IPS-15b (cell line): ENCODE measurements at regions not wholly inside any gene's neighbourhood (a gene's known extent, or its start where the extent isn't known, plus 50 kb on each side); places are given as distances from the start of the nearest gene placed in this dataset.

ENCODE experiments used
- H3K27me3 ChIP-seq: one replicate; pipeline ENCODE4 v1.6.1; 2013; ENCODE audit warnings: low read length; ENCODE audit not compliant: control insufficient read depth, insufficient read depth
- H3K36me3 ChIP-seq: one replicate; pipeline ENCODE4 v1.6.1; 2013; ENCODE audit warnings: low read length; ENCODE audit not compliant: control insufficient read depth, insufficient read depth
- H3K4me1 ChIP-seq: one replicate; pipeline ENCODE4 v1.6.1; 2013; ENCODE audit warnings: mild to moderate bottlenecking, low read length; ENCODE audit not compliant: control insufficient read depth, insufficient read depth
- H3K4me3 ChIP-seq: one replicate; pipeline ENCODE4 v1.5.1; 2013; ENCODE audit warnings: low read depth, low read length
- H3K9ac ChIP-seq: one replicate; pipeline ENCODE4 v1.6.1; 2013; ENCODE audit warnings: low read depth, mild to moderate bottlenecking, low read length
- H3K9me3 ChIP-seq: one replicate; pipeline ENCODE4 v1.6.1; 2013; ENCODE audit warnings: mild to moderate bottlenecking, low read length; ENCODE audit not compliant: control insufficient read depth, insufficient read depth

DNA sequence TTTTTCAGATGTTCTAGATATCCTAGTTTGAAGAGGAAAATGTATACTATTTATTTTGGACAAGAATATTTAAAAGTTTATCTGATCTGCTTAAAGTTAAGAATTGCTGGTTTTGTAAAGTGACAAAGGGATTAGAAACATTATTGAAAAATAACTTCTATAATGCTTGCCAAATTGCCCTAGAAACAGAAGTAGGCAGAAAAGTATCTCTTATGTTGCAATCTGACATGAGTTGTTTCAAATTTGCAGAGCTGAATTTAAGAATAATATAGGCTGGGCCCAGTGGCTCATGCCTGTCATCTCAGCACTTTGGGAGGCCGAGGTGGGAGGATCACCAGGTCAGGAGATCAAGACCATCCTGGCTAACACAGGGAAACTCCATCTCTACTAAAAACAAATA is 777.1 kb downstream of the LIG4 start:
- peaks cover 8% of the 10 kb centered on the region for H3K4me1 ChIP-seq
- no peaks in the 10 kb centered on the region for H3K9me3 ChIP-seq
- no peak overlapping the region for H3K9ac ChIP-seq
- H3K4me3 ChIP-seq = no peak overlapping the region
- no peaks in the 10 kb centered on the region for H3K27me3 ChIP-seq
- no peaks in the 10 kb centered on the region for H3K36me3 ChIP-seq

DNA sequence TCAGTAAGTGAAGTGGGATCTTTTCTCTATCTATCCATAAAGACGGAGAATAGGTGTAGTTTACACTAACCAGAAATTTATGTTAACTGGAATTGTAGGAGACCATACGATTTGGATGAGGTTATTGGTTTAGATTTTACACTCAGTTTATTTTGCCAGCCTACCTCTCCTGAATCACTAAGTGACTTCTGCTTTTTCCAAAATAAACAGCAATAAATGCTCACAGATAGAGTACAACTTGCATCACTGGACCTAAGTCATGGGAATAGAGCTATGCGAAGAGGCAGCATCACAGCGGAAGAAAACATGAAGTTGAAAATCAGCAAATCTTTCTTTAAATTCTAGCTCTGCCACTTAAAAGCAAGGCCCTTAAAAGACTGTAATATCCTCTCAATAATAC is 781.0 kb downstream of the LIG4 start:
- no peak overlapping the region for H3K9ac ChIP-seq
- H3K27me3 ChIP-seq = no peaks in the 10 kb centered on the region
- H3K4me3 ChIP-seq = no peak overlapping the region
- peaks cover 8% of the 10 kb centered on the region for H3K4me1 ChIP-seq
- H3K9me3 ChIP-seq = no peaks in the 10 kb centered on the region
- H3K36me3 ChIP-seq = no peaks in the 10 kb centered on the region

DNA sequence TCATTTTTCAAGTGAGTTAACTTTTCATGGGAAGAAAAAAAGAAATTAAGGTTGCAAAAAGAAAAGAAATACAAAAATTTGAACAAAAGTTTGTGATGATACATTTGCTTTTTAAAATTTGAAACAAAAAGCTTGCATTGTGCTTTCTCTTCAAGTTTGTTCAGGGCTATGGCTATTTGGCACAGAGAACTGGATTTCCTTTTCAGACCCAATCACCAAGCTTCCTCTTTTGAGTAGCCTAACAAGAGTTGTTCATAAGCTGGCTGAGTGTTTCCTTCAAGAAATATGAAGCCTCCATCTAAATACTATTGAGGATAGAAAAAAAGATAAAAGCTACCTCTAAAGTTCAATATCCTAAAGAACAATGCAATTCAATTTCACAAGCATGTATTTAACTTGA is 787.8 kb downstream of the LIG4 start:
- Histone ChIP-seq H3K36me3 (no peaks in the 10 kb centered on the region), H3K9ac (no peak overlapping the region), H3K4me1 (no peaks in the 10 kb centered on the region), H3K9me3 (no peaks in the 10 kb centered on the region), H3K4me3 (no peak overlapping the region), H3K27me3 (no peaks in the 10 kb centered on the region)

DNA sequence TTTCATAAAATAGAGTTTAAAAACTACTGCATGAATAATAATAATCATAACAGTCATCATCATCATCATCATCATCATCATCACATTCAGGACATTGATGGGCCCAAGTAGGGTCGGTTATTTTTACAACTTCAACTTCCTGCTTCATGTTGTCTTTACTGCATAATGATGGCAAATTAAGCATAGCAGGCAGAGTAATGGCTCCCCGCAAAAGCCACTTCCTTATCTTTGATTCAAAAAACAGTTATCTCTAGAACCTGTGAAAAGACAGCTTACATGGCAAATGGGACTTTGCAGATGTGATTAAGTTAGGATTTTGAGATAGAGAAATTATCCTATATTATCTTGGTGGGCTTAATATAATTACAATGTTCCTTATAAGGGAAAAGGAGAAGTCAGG is 792.9 kb downstream of the LIG4 start:
- Histone ChIP-seq H3K9ac (no peak overlapping the region), H3K4me1 (no peaks in the 10 kb centered on the region), H3K27me3 (no peaks in the 10 kb centered on the region), H3K36me3 (no peaks in the 10 kb centered on the region), H3K4me3 (no peak overlapping the region), H3K9me3 (no peaks in the 10 kb centered on the region)

DNA sequence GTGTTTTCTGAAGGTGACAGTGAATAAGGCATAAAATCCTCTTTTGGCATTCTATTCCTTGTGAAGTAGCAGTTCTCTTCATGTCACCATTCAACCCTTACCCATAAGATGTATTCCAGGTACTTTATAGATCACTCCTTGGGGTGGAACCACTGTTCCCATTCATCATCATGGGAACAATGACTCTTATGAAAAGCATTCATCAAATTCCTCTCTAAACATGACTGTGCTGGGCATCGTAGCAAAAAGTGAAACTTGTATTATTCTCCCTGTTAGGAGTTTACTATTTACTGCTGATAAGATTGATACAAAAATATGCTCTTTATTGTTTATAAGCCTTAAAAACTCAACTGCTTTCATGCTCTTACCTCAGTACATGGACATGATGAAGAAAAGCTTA is 793.4 kb downstream of the LIG4 start:
- Histone ChIP-seq H3K9me3 (no peaks in the 10 kb centered on the region), H3K4me3 (no peak overlapping the region), H3K36me3 (no peaks in the 10 kb centered on the region), H3K27me3 (no peaks in the 10 kb centered on the region), H3K9ac (no peak overlapping the region), H3K4me1 (no peaks in the 10 kb centered on the region)

DNA sequence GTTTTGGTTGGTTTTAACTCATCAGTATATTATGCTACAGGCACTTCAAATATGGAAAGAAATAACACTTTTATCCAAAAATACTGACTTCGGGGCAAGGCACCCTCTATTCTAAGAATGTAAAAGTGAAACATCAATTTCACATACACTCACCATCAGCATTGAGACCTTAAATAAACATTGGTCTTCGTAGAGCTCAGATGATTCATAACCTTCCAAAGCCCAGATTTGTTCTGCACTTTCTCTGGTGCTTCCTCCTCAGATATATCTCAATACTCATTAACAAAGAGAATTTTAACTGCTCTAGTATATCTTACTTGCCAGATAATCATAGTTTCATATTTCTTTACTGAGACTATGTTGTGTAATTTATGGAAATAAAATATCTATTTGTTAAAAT is 794.3 kb downstream of the LIG4 start:
- Histone ChIP-seq H3K4me3 (no peak overlapping the region), H3K9me3 (no peaks in the 10 kb centered on the region), H3K4me1 (no peaks in the 10 kb centered on the region), H3K36me3 (no peaks in the 10 kb centered on the region), H3K27me3 (no peaks in the 10 kb centered on the region), H3K9ac (no peak overlapping the region)

DNA sequence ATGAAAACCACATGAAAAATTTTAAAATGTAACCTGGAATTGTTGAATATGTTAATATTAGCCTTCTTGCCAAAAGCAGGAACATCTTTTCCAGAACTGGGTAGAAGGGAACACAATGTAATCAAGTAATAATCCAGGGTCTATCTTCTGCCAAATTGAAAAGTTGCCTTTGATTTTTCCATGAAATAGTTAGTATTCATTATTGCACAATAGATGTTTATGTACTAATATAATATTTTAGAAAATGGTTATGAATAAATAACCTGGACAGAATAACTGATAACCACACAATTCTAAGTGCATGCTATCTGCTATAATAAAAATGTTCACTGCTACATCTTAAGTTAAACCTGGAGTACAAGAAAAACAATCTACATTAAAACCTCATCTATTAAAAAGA is 802.3 kb downstream of the LIG4 start:
- no peaks in the 10 kb centered on the region for H3K27me3 ChIP-seq
- no peaks in the 10 kb centered on the region for H3K36me3 ChIP-seq
- H3K4me1 ChIP-seq = no peaks in the 10 kb centered on the region
- H3K9me3 ChIP-seq = no peaks in the 10 kb centered on the region
- no peak overlapping the region for H3K4me3 ChIP-seq
- H3K9ac ChIP-seq = no peak overlapping the region

DNA sequence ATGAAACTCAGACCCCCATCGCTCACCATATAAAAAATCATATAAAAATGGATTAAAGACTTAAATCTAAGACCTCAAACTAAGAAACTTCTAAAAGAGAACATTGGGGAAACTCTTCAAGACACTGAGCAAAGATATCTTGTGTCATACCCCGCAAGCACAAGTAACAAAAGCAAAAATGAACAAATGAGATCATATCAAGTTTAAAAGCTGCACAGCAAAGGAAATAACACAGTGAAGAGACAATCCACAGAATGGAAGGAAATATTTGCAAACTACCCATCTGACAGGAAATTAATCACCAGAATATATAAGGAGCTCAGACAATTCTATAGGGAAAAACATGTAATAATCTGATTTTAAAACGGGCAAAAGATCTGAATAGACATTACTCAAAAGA is 808.3 kb downstream of the LIG4 start:
- Histone ChIP-seq H3K4me1 (no peaks in the 10 kb centered on the region), H3K36me3 (no peaks in the 10 kb centered on the region), H3K9me3 (no peaks in the 10 kb centered on the region), H3K9ac (no peak overlapping the region), H3K4me3 (no peak overlapping the region), H3K27me3 (no peaks in the 10 kb centered on the region)

DNA sequence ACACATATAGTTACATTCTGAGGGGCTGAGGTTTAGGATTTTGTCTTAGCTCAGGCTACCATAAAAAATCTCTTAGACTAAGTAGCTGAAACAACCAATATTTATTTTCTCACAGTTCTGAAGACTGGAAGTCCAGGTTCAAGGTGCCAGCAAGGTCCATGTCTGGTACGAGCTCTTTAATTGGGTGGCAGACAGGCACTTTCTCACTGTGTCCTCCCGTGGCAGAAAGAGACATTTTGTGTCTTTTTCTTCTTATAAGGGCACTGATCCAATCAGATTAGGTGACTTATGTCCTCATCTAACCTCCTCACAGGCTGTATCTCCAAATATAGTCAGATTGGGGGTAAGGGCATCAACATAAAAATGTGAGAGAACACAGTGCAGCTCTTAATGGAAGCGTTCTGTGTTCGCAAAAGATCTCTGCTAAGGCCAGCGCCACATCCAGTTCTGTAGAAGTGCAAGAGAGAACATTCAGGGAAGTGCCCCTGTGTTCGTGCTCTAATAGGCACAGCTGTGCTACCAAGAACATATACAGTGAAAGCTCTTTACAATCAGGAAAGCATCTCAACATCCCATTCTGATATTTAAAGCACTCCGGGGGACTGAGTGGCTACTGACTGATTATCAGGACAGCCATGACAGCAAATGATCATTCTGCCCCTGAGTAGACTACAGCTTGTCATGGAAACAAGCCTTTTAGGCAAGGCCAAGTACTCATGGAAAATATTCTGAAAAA is 819.2 kb downstream of the LIG4 start:
- Histone ChIP-seq H3K4me3 (no peak overlapping the region), H3K4me1 (no peaks in the 10 kb centered on the region), H3K27me3 (no peaks in the 10 kb centered on the region), H3K36me3 (no peaks in the 10 kb centered on the region), H3K9ac (no peak overlapping the region), H3K9me3 (no peaks in the 10 kb centered on the region)

DNA sequence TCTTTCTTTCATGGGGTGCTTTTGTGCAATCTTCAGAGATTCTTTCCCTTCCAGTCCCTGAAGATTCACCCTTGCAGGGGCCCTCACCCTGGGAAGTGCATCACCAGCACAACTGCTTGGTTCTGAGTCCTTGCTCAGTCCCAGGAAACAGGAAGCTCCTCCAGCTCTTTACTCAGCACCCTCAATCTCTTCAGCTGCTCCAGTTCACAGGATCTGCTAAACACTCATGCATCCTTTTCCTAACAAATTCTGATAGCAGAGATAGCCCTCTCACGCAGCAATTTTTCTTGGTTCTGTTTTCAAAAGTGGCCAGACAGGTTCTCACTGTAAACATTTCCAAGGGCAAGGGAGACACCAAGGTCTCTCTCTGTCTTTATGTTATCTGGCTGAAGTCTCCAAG is 823.1 kb downstream of the LIG4 start:
- no peaks in the 10 kb centered on the region for H3K27me3 ChIP-seq
- peaks cover 4% of the 10 kb centered on the region for H3K4me1 ChIP-seq
- no peak overlapping the region for H3K9ac ChIP-seq
- H3K4me3 ChIP-seq = no peak overlapping the region
- no peaks in the 10 kb centered on the region for H3K9me3 ChIP-seq
- no peaks in the 10 kb centered on the region for H3K36me3 ChIP-seq

DNA sequence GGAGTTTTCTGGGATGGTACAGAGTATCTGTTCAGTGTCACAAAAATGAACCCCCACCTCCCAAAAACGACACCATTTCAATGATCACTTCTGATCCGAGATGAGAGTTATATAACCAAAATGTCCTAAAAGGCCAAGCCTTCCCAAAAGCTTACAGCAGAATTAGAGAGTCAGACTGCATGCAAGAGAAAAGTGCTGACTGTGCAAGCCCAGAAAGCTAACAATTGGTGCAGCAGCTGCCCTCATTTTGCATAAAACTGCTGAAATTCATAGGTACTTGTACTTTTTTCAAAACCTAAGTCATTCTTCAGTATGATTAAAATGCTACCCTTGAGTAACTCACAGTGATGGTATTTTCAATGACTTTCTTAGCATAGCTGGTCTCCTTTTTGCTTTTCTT is 819.6 kb upstream of the ARGLU1 start:
- Histone ChIP-seq H3K9ac (no peak overlapping the region), H3K9me3 (no peaks in the 10 kb centered on the region), H3K27me3 (no peaks in the 10 kb centered on the region), H3K36me3 (no peaks in the 10 kb centered on the region), H3K4me3 (no peak overlapping the region), H3K4me1 (peaks cover 6% of the 10 kb centered on the region)

DNA sequence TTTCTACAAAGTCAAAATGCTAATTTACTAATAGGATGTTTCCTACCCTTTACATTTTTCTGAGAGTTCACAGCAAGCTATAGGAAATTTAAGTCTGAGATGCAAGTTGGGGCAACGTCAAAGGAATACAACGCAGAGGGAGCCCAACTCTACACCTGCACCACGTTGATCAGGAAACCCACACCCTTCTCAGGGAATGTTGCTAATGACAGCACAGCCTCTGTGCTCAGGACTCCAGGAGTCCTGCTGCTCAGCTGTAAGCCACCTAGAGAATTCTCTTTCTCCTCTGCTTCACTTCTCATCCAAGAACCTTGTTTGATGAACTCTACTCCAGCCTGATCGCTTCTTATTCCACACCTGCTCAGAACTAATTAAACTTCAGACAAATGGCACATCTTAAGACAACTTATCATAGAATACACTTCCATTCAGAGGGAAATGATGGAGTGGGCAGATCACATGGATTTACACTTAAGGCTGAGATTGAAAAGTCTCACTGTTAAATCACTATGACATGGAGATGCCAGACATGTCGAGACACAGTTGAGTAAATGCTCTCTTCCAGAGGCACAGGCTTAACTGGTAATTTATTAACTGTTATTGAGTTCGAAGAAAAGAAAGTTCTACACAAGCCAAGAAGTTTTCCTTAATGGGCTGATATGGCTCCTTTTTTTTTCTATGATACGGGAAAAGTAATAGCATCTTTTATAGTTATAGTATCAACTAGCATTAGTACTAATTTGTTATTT is 811.6 kb upstream of the ARGLU1 start:
- Histone ChIP-seq H3K27me3 (no peaks in the 10 kb centered on the region), H3K9me3 (no peaks in the 10 kb centered on the region), H3K4me3 (no peak overlapping the region), H3K9ac (no peak overlapping the region), H3K36me3 (no peaks in the 10 kb centered on the region), H3K4me1 (no peaks in the 10 kb centered on the region)
